OCI-LY3 (cell line): ENCODE measurements at regions not wholly inside any gene's neighbourhood (a gene's known extent, or its start where the extent isn't known, plus 50 kb on each side); places are given as distances from the start of the nearest gene placed in this dataset.

ENCODE experiments used
- EZH2phosphoT487 ChIP-seq: fragments of 200-600 bp; shearing (Covaris generic); IDR thresholded peaks from 2 replicates; pipeline ENCODE4 v1.6.1; 2018; ENCODE audit warnings: antibody characterized with exemption, mixed run types, low read depth
- TF ChIP-seq, protein P1 (sequence below): fragments of 200-600, 300-600 bp; sonication (generic); IDR thresholded peaks from 2 replicates; pipeline ENCODE4 v1.5.1; 2014; ENCODE audit warnings: antibody characterized with exemption, low read length, low read depth

DNA sequence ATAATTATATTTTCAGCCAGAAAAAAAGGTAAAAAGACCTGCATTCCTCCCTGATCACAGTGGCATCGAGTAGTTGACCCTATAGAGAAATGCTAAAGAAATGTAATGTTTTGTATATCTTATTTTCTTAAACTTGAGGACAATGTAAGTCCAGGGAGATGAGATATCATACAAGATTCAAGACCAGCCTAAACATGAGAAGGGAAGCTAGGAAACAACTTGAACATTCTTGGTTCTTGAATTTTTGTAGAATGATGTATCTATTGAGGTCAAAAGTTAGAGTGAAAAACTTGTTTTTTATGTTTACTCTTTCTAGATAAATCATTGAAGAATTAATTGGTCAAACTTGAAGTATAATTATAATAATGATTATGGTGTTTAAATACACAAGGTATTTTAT lies 497.7 kb upstream of the TBL1XR1 start:
- TF ChIP-seq EZH2phosphoT487, result no peak
- TF ChIP-seq, protein P1, sequence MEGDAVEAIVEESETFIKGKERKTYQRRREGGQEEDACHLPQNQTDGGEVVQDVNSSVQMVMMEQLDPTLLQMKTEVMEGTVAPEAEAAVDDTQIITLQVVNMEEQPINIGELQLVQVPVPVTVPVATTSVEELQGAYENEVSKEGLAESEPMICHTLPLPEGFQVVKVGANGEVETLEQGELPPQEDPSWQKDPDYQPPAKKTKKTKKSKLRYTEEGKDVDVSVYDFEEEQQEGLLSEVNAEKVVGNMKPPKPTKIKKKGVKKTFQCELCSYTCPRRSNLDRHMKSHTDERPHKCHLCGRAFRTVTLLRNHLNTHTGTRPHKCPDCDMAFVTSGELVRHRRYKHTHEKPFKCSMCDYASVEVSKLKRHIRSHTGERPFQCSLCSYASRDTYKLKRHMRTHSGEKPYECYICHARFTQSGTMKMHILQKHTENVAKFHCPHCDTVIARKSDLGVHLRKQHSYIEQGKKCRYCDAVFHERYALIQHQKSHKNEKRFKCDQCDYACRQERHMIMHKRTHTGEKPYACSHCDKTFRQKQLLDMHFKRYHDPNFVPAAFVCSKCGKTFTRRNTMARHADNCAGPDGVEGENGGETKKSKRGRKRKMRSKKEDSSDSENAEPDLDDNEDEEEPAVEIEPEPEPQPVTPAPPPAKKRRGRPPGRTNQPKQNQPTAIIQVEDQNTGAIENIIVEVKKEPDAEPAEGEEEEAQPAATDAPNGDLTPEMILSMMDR, result no peak
